ENCODE measurements at regions not wholly inside any gene's neighbourhood (a gene's known extent, or its start where the extent isn't known, plus 50 kb on each side); places are given as distances from the start of the nearest gene placed in this dataset.

- no peak for TF ChIP-seq EZH2 (IDR thresholded peaks at IDR 0.05; ENCODE audit: insufficient read depth, poor library complexity, severe bottlenecking)
- TF ChIP-seq EZH2phosphoT487 (IDR thresholded peaks at IDR 0.05; ENCODE audit: insufficient read depth, low read depth) = no peak
Measured at GRCh38 chr5:135221696-135222095, 177.3 kb downstream of the MACROH2A1 start.
